ENCODE measurements at regions not wholly inside any gene's neighbourhood (a gene's known extent, or its start where the extent isn't known, plus 50 kb on each side); places are given as distances from the start of the nearest gene placed in this dataset.
"Not testable (repeated sequence)": the region's sequence is repeated elsewhere in the genome, so short reads cannot be mapped to it uniquely, and the experiment has no call there.

DNA sequence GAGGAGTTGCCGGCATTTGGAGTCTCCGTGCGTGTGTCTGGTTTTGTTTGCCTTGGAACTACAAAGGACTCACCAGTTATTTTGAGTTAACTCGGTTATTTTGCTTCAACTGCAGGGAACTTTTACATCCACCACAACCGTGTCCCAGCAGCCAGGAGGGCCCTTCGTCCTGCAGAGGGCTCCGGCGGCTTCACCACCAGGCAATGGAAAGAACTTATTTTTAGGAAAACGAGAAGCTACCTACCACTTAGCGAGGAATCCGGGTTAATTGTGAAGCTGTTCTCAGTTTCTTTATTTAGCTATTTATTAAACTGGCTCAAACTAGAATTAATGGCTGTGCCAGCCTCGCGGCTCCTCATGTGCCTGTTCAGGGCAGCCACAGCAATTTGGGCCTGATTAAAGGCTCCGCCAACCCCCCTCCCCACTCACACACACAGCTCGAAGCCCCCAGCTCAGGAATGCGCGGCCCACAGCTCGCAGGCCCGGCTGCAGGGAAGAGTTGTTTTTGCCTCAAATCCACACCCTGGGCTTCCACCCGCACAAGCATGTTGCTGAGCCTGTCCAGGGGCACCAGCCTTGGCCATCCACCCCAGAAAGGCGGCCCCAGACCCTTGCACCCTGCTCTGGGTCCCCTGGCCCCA lies 55.9 kb upstream of the FGF3 start:
- no peak for DNase-seq

DNA sequence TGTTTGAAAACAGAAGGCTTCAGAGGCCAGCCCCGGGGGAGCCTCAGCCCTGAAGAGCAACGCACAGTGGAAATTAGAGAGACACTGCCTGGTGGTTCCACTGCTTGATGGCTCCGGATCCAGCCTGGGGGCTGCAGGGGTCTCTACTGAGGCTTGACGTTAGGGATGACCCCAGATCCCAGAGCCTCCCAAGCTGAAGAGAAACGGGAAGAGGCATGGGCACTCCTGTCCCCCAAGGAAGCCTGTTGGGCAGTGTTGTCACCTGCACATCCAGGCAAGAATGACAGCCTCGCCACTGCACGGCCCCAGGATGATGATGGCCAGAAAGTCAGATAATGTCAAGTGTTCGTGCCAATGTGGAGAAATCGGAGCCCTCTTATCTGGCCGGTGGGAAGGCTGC lies 56.8 kb upstream of the FGF3 start:
- peaks cover 35% of the 10 kb centered on the region for H3K27me3 Mint-ChIP-seq (ENCODE audit: unreplicated experiment)
- no peak overlapping the region for H3K27ac Mint-ChIP-seq (ENCODE audit: unreplicated experiment)
- peaks cover 12% of the 10 kb centered on the region for H3K36me3 Mint-ChIP-seq (ENCODE audit: insufficient read depth, unreplicated experiment)
- no peak overlapping the region for H3K4me3 Mint-ChIP-seq (ENCODE audit: low read depth, unreplicated experiment)
- peaks cover 6% of the 10 kb centered on the region for H3K9me3 Mint-ChIP-seq (ENCODE audit: low read depth, unreplicated experiment)
- no peak for DNase-seq
- CTCF ChIA-PET: no interaction called here
- intact Hi-C loops (cut with micrococcal nuclease; ENCODE audit: unreplicated experiment): no loop called here
- TF ChIP-seq, protein P1, sequence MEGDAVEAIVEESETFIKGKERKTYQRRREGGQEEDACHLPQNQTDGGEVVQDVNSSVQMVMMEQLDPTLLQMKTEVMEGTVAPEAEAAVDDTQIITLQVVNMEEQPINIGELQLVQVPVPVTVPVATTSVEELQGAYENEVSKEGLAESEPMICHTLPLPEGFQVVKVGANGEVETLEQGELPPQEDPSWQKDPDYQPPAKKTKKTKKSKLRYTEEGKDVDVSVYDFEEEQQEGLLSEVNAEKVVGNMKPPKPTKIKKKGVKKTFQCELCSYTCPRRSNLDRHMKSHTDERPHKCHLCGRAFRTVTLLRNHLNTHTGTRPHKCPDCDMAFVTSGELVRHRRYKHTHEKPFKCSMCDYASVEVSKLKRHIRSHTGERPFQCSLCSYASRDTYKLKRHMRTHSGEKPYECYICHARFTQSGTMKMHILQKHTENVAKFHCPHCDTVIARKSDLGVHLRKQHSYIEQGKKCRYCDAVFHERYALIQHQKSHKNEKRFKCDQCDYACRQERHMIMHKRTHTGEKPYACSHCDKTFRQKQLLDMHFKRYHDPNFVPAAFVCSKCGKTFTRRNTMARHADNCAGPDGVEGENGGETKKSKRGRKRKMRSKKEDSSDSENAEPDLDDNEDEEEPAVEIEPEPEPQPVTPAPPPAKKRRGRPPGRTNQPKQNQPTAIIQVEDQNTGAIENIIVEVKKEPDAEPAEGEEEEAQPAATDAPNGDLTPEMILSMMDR (IDR thresholded peaks at IDR 0.05; ENCODE audit: unreplicated experiment): no peak
- no TSS peak for BruUV-seq (replicated peaks)
- H3K4me1 Mint-ChIP-seq (ENCODE audit: low read depth, unreplicated experiment): no peaks in the 10 kb centered on the region

More for the DNA sequence above, 55.9 kb upstream of the FGF3 start:
- CTCF ChIA-PET: interaction anchor here (0.7 kb wide), 1 partner anchor 327 kb away, joined by 6 read pairs; no protein-coding TSS in a partner anchor
- no peak overlapping the region for H3K27ac Mint-ChIP-seq (ENCODE audit: unreplicated experiment)
- TF ChIP-seq, protein P1 (IDR thresholded peaks at IDR 0.05; ENCODE audit: unreplicated experiment): no peak
- intact Hi-C loops (cut with micrococcal nuclease; ENCODE audit: unreplicated experiment): no loop called here
- BruUV-seq (replicated peaks): no TSS peak
- peaks cover 12% of the 10 kb centered on the region for H3K36me3 Mint-ChIP-seq (ENCODE audit: insufficient read depth, unreplicated experiment)
- H3K4me3 Mint-ChIP-seq (ENCODE audit: low read depth, unreplicated experiment): no peak overlapping the region
- H3K4me1 Mint-ChIP-seq (ENCODE audit: low read depth, unreplicated experiment): no peaks in the 10 kb centered on the region
- peaks cover 6% of the 10 kb centered on the region for H3K9me3 Mint-ChIP-seq (ENCODE audit: low read depth, unreplicated experiment)
- peaks cover 35% of the 10 kb centered on the region for H3K27me3 Mint-ChIP-seq (ENCODE audit: unreplicated experiment)

DNA sequence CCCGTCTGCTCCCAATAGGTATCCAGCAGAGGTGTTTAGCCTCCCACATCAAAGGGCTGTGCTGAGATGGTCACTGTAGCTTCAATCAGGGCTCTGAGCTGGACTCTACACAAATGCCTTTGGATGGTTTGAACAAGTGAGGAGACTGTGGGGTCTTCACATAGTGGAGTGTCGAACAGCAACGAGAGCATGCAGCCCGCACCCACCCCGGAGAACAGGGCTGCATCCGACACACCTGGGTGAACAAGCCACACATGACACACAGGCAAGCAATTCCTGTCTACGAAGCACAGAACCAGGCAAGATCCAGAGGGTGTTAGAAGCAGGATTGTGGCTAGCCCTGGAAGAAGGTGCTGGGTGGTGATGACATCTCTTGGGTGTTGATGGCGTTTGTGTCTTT lies 58.0 kb upstream of the FGF3 start:
- intact Hi-C loops (cut with micrococcal nuclease; ENCODE audit: unreplicated experiment): no loop called here
- CTCF ChIA-PET: interaction anchor here (0.6 to 1.0 kb wide), 2 partner anchors 13 to 999 kb away, joined by 3 read pairs; no protein-coding TSS in a partner anchor
- H3K27me3 Mint-ChIP-seq (ENCODE audit: unreplicated experiment): peaks cover 38% of the 10 kb centered on the region
- H3K4me3 Mint-ChIP-seq (ENCODE audit: low read depth, unreplicated experiment): no peak overlapping the region
- BruUV-seq (replicated peaks): no TSS peak
- H3K27ac Mint-ChIP-seq (ENCODE audit: unreplicated experiment): no peak overlapping the region
- H3K4me1 Mint-ChIP-seq (ENCODE audit: low read depth, unreplicated experiment): no peaks in the 10 kb centered on the region
- peaks cover 2% of the 10 kb centered on the region for H3K9me3 Mint-ChIP-seq (ENCODE audit: low read depth, unreplicated experiment)
- no peak for DNase-seq
- H3K36me3 Mint-ChIP-seq (ENCODE audit: insufficient read depth, unreplicated experiment): peaks cover 4% of the 10 kb centered on the region
- TF ChIP-seq, protein P1 (IDR thresholded peaks at IDR 0.05; ENCODE audit: unreplicated experiment): no peak

DNA sequence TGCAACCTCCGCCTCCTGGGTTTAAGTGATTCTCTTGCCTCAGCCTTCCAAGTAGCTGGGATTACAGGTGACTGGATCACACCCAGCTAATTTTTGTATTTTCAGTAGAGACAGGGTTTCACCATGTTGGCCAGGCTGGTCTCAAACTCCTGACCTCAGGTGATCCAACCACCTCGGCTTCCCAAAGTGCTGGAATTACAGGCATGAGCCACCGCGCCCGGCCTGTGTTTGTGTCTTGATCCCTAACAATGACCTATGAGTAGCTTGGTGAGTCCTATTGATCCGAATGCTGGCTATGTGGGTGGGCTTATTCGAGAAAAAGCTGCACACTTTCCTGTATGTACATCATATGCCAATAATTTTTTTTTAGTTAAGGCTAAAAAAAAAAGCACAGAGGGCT lies 58.5 kb upstream of the FGF3 start:
- H3K9me3 Mint-ChIP-seq (ENCODE audit: low read depth, unreplicated experiment); BruUV-seq (replicated peaks); H3K27ac Mint-ChIP-seq (ENCODE audit: unreplicated experiment); H3K4me1 Mint-ChIP-seq (ENCODE audit: low read depth, unreplicated experiment); H3K4me3 Mint-ChIP-seq (ENCODE audit: low read depth, unreplicated experiment); DNase-seq; H3K36me3 Mint-ChIP-seq (ENCODE audit: insufficient read depth, unreplicated experiment); intact Hi-C loops (cut with micrococcal nuclease; ENCODE audit: unreplicated experiment): not testable (repeated sequence)
- peaks cover 42% of the 10 kb centered on the region for H3K27me3 Mint-ChIP-seq (ENCODE audit: unreplicated experiment)
- CTCF ChIA-PET: interaction anchor here (0.6 to 1.0 kb wide), 2 partner anchors 13 to 999 kb away, joined by 3 read pairs; no protein-coding TSS in a partner anchor
